ENCODE measurements at regions not wholly inside any gene's neighbourhood (a gene's known extent, or its start where the extent isn't known, plus 50 kb on each side); places are given as distances from the start of the nearest gene placed in this dataset.

- TF ChIP-seq ZNF619 (CRISPR knock-in tag; IDR thresholded peaks at IDR 0.05): no peak
- TF ChIP-seq RAD21 (CRISPR knock-in tag; IDR thresholded peaks at IDR 0.05): no peak
- no peak for TF ChIP-seq ZNF839 (CRISPR knock-in tag; IDR thresholded peaks at IDR 0.05; ENCODE audit: borderline replicate concordance)
- TF ChIP-seq HCFC1 (IDR thresholded peaks at IDR 0.05; ENCODE audit: low read depth, low read length): no peak
- TF ChIP-seq ZNF44 (CRISPR knock-in tag; IDR thresholded peaks at IDR 0.05): no peak
- no peak for TF ChIP-seq ZNF337 (CRISPR knock-in tag; IDR thresholded peaks at IDR 0.05; ENCODE audit: borderline replicate concordance, low read depth)
- no peak for TF ChIP-seq ZNF432 (CRISPR knock-in tag; IDR thresholded peaks at IDR 0.05; ENCODE audit: borderline replicate concordance)
- no peak for TF ChIP-seq TERF1 (CRISPR knock-in tag; IDR thresholded peaks at IDR 0.05)
- no peak for TF ChIP-seq ZBTB46 (CRISPR knock-in tag; IDR thresholded peaks at IDR 0.05; ENCODE audit: borderline replicate concordance)
- TF ChIP-seq THAP11 (CRISPR knock-in tag; IDR thresholded peaks at IDR 0.05): no peak
- no peak for TF ChIP-seq TRIM24 (CRISPR knock-in tag; IDR thresholded peaks at IDR 0.05)
- TF ChIP-seq GATAD1 (CRISPR knock-in tag; IDR thresholded peaks at IDR 0.05): no peak
- no peak for TF ChIP-seq ZBED4 (CRISPR knock-in tag; IDR thresholded peaks at IDR 0.05; ENCODE audit: borderline replicate concordance)
- TF ChIP-seq MIXL1 (CRISPR knock-in tag; IDR thresholded peaks at IDR 0.05): no peak
- TF ChIP-seq ZBTB33 (CRISPR knock-in tag; IDR thresholded peaks at IDR 0.05): no peak
- TF ChIP-seq ZNF777 (CRISPR knock-in tag; IDR thresholded peaks at IDR 0.05): no peak
- no peak for TF ChIP-seq FIP1L1 (IDR thresholded peaks at IDR 0.05; ENCODE audit: borderline replicate concordance, insufficient read depth, low read depth, low read length)
- no peak for TF ChIP-seq ZFP36L2 (CRISPR knock-in tag; IDR thresholded peaks at IDR 0.05)
- no peak for TF ChIP-seq TEF (CRISPR knock-in tag; IDR thresholded peaks at IDR 0.05)
These were observed 1126.9 kb downstream of the BRD1 start (continued) for GRCh38 chr22:48700566-48701295.

All from HepG2 (cell line).